GM18511 (cell line): ENCODE measurements at regions not wholly inside any gene's neighbourhood (a gene's known extent, or its start where the extent isn't known, plus 50 kb on each side); places are given as distances from the start of the nearest gene placed in this dataset.
A peak's percentile ranks its signal among the peaks of the same experiment; 100 is the strongest.

Source experiments
- ATAC-seq: cut with Tn5 transposase; IDR thresholded peaks from one replicate; pipeline ENCODE4 v1.9.1; 2021; ENCODE audit warnings: mild to moderate bottlenecking, moderate library complexity; ENCODE audit not compliant: unreplicated experiment

GRCh38 chr12:67794161-67794560 is 145.6 kb downstream of the DYRK2 start:
- no peak for ATAC-seq

GRCh38 chr12:67795236-67795635 is 146.7 kb downstream of the DYRK2 start:
- ATAC-seq = no peak

GRCh38 chr12:67797185-67797741 is 148.7 kb downstream of the DYRK2 start:
- ATAC-seq = no peak

GRCh38 chr12:67797753-67798152 is 149.2 kb downstream of the DYRK2 start:
- ATAC-seq = no peak

GRCh38 chr12:67798768-67799167 is 150.2 kb downstream of the DYRK2 start:
- ATAC-seq = no peak

- no peak for ATAC-seq
Observed at GRCh38 chr12:67802731-67803130, 154.2 kb downstream of the DYRK2 start.

DNA sequence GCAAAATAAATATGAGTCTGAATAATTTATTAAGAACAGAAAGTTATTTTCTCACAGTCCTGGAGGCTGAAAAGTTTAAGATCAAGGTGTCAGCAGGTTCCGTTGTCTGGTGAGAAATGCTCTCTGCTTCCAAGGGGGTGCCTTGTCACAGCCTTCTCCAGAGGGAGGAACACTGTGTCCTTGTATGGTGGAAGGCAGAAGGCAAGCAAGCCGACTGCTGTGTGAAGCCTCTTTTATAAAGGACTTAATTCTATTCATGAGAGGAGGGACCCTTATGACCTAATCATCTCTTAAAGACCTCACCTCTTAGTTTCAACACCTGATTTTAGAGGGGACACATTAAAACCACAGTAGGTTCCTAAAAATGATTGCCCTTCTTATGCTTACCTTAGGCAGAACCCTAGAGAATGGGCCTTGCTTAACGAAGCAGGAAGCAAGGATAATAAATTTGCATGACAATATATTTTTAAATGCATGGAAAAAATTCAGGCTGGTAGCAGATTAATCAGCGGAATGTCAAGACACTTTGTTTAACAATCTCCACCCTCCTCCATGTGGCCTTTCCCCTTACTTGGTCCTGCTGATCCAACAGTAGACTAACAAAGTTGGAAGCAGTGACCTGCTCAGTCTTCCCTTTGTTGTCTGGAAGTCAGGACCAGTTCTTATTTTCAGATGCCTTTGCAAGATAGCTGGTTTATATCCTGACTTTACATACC is 154.9 kb downstream of the DYRK2 start:
- ATAC-seq = no peak

GRCh38 chr12:67804168-67804567 is 155.6 kb downstream of the DYRK2 start:
- ATAC-seq = peak; percentile 94

DNA sequence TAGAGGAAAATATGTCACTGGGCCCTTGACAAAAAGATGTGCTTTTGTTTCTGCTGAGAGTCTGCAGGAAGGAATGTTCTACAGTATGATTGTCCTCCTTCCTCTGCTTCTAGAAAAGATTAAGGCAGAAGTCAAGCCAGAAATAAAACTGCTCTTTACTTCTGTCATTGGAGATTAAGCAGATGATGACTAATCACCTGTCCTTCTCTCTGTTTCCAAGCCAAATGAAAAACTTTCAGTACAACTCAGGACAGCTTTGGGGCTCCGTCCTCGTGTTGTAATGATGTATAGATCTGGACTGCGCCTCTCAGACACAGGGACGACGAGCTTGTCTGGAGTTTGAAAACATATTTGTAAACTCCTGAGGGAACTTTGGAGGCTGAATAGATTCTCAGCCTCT is 159.3 kb downstream of the DYRK2 start:
- ATAC-seq = no peak

GRCh38 chr12:67810166-67810565 is 161.6 kb downstream of the DYRK2 start:
- no peak for ATAC-seq

DNA sequence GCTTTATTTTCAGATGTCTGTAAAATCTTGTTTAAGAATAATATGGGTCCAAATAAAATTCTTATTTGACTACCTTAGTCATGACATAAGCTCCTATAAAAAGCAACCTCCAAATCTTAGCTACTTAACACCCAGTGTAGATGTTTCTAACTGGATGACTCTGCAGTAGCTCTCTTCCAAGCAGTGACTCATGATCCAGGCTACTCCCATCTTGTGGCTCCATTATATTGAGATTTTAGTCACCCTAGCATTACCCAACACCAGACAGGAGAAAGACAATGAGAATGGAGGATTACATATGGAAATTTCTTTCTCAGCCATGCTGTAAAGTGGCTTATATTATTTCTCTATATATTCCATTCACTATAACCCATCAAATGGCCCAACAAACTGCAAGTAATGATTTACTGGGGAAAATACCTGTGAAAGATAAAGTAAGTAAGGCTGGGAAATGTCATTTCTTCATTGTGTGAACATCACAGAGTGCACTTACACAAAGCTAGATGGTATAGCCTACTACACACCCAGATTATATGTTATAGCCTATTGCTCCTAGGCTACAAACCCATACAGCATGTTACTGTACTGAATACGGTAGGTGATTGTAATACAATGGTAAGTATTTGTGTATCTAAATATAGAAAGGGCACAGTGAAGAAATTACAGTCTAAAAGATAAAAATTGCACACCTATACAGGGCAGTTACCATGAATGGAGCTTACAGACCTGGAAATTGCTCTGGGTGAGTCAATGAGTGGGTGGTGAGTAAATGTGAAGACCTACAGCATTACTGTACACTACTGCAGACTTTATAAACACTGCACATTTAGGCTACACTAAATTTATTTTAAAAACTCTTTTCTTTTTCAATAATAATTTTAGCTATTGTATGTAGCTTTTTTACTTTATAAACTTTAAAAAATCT is 163.2 kb downstream of the DYRK2 start:
- ATAC-seq = no peak

- no peak for ATAC-seq
Observed at GRCh38 chr12:67813456-67813904, 164.9 kb downstream of the DYRK2 start.

- no peak for ATAC-seq
Observed at GRCh38 chr12:67816269-67816668, 167.7 kb downstream of the DYRK2 start.

GRCh38 chr12:67818459-67818903 is 169.9 kb downstream of the DYRK2 start:
- ATAC-seq = no peak

GRCh38 chr12:67819902-67820301 is 169.3 kb upstream of the IFNG-AS1 start:
- ATAC-seq = no peak

DNA sequence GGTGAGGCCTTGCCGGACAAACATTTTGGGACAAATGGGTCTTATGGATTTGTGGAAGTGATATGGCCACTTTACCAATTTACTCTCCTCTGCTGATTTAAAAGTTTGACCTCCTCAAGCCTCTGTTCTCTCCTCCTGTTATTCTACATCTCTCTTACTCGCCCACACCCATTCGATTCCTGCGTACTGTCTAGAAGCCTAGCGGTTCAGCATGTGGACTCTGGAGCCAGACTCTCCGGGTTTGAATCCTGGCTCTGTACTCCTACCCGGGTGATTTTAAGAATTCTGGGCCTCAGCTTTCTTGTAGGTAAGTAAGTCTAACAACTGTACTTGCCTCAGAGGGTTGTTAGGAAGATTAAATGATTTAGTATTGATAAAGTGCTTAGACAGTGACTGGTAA is 168.6 kb upstream of the IFNG-AS1 start:
- ATAC-seq = no peak

GRCh38 chr12:67822826-67823225 is 166.4 kb upstream of the IFNG-AS1 start:
- no peak for ATAC-seq

DNA sequence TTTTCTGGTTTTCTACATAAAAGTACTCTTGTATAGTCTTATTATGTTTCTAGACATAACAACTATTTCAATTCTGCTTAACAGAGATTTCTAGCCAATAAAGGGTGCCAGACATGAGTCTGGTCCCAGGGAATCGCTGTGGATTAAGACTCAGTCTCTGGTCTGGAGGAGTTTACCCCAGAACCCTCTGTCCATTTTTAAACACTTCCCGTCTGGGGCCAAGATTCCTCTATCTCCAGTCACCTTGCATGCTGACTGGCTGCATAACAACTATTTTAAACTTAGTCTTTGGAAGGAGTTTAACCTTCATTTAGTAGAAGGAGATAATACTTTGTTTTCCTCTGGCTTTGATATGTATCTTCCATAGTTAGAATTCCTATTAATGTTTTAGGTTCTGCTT is 163.1 kb upstream of the IFNG-AS1 start:
- ATAC-seq = no peak

DNA sequence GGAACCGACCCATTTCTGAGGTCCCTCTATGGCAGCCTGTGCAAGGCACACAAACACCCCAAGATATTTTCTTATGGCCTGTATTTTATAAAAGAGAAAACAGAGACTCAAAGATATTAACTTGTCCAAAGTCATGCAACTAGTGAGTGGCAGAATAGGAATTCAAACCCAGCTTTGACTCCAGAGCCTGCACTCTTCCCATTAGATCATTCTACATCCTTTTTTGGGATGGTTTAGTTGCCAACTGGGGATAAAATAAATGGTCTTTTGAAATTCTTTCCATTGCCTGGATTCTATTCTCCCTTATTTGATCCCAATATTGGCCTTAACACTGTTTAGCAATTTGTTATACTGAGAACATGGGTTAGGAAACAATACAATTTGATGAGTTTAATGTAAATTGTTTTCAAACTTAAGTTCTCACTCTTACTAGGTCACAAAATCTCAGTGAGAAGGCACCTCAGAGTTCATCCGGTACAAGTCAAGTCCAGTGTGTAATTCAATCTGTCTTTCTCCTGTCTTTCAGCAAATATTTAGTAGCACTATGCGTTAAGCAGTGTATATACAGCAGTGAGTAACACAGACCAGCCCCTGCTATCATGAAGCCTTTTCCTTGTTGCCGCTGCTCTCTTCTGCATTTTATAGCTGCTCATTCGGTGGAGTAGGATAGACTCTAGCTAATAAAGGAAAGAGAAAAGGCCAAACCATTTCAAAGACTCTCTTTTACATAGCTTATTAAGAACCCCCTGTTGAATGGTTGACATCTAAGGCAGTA is 162.1 kb upstream of the IFNG-AS1 start:
- no peak for ATAC-seq

GRCh38 chr12:67827820-67828383 is 161.3 kb upstream of the IFNG-AS1 start:
- ATAC-seq = no peak

- ATAC-seq = no peak
Observed at GRCh38 chr12:67829896-67830295, 159.4 kb upstream of the IFNG-AS1 start.
